Cardiac fibroblast (primary cell): ENCODE measurements at regions not wholly inside any gene's neighbourhood (a gene's known extent, or its start where the extent isn't known, plus 50 kb on each side); places are given as distances from the start of the nearest gene placed in this dataset.

Experiments
- DNase-seq, 2 donors: peaks; one replicate each; pipeline versions ENCODE4 v3.0.0 to v3.0.0-alpha.2; 2010; ENCODE audit warnings: low read depth in 2 of 2
- H3K4me3 ChIP-seq, 2 donors: replicated peaks in 1 of 2; 1 replicate in 1 of 2; 2 replicates in 1 of 2; pipeline ENCODE4 v1.5.1; 2011; ENCODE audit warnings: low read depth in 2 of 2, low read length in 2 of 2, mild to moderate bottlenecking in 2 of 2, moderate library complexity in 1 of 2
- TF ChIP-seq, protein P1 (sequence below): IDR thresholded peaks from one replicate; pipeline ENCODE4 v1.5.1; 2011; ENCODE audit warnings: low read depth, mild to moderate bottlenecking, low read length, inconsistent platforms

DNA sequence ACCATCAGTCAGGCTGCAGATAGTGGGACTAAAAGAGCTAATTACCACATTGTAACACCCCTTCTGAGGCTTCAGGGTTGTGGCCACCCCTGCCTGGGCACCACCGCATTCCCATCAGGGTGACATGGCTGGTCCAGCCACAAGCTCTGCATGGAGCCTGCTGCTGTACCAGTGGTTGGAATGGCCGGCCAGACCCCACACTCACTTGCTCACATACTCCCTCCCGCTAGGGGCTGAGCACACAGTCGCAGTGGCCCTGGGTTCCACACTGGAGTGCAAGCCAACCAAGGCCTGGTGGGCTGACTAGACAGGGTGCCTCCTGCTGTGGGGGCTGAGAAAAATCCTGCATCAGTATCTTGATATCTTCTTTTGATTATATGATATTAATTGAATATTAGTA, 182.8 kb upstream of the STK17B start:
- DNase-seq = no peak
- no peak overlapping the region for H3K4me3 ChIP-seq
- TF ChIP-seq, protein P1, sequence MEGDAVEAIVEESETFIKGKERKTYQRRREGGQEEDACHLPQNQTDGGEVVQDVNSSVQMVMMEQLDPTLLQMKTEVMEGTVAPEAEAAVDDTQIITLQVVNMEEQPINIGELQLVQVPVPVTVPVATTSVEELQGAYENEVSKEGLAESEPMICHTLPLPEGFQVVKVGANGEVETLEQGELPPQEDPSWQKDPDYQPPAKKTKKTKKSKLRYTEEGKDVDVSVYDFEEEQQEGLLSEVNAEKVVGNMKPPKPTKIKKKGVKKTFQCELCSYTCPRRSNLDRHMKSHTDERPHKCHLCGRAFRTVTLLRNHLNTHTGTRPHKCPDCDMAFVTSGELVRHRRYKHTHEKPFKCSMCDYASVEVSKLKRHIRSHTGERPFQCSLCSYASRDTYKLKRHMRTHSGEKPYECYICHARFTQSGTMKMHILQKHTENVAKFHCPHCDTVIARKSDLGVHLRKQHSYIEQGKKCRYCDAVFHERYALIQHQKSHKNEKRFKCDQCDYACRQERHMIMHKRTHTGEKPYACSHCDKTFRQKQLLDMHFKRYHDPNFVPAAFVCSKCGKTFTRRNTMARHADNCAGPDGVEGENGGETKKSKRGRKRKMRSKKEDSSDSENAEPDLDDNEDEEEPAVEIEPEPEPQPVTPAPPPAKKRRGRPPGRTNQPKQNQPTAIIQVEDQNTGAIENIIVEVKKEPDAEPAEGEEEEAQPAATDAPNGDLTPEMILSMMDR = no peak

DNA sequence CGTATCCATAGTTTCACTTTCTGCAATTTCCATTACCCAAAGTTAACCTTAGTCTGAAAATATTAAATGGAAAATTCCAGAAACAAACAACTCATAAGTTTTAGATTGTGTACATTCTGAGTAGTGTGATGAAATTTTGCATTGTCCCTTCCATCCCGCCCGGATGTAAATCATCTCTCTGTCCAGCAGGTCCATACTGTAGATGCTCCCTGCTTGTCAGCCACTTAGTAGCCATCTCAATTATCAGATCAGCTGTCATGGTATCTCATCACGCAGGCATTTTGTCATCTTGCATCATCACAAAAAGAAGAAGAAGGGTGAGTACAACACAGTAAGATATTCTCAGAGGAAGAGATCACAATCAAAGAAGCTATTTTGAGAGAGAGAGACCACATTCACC, 185.0 kb upstream of the STK17B start:
- peak overlapping the region in 1 of 2 donors; percentile 3 for H3K4me3 ChIP-seq
- TF ChIP-seq, protein P1 = no peak
- DNase-seq = peak in 1 of 2 donors; percentile 22

DNA sequence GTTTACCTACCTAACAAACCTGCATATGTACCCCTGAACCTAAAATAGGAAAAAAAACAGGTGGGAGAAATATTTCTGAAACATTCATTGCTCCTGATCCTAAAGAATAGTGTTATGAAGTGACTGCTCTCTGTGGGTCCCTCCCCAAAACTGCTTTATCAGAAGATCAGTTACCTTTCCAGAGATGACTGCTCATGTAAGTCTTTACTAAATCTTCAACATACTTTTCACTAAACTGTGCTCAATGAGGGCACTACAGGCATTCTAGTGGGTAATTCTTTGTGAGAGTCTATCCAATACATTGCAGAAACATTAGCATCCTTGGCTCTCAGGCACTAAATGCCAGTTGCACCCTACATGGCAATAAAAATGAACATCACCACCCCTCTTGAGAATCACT, 189.3 kb upstream of the STK17B start:
- no peak for DNase-seq
- TF ChIP-seq, protein P1 = no peak
- H3K4me3 ChIP-seq = no peak overlapping the region

DNA sequence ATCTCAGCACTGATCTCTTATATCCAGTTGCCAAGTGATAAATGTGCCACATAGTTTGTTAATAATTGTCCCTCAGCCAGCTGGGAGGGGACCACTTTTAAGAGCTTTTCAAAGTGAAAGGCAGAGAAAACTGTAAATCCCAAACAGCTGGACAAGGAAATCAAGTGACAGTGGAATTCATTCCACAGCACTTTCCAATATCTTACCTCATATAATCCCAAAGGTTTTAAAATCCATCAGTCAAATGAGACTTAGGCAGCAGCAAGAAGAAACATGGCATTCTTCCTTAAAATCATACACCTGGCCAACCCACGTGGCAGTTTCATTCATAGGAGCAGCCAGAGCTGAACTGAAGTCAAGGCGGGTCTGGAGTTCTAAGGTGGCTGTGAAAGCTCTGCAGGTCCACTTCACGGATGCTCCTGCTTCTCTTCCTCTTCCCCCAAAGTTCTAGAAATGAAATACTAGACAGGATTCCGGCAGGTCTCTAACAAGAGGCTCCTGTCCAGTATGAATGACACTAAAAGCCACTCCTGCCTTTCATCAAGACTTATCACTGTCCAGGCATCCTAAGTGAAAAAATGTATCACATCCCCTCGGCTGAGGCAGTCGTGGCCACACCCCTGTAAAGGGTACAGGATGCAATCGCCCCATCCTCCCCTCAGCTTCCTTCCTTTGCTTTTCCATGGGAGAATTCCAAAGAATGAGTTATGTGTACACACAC, 190.4 kb upstream of the STK17B start:
- peak; percentile 35 to 55 for DNase-seq
- TF ChIP-seq, protein P1 = no peak
- peak overlapping the region in 1 of 2 donors; percentile 26 for H3K4me3 ChIP-seq

DNA sequence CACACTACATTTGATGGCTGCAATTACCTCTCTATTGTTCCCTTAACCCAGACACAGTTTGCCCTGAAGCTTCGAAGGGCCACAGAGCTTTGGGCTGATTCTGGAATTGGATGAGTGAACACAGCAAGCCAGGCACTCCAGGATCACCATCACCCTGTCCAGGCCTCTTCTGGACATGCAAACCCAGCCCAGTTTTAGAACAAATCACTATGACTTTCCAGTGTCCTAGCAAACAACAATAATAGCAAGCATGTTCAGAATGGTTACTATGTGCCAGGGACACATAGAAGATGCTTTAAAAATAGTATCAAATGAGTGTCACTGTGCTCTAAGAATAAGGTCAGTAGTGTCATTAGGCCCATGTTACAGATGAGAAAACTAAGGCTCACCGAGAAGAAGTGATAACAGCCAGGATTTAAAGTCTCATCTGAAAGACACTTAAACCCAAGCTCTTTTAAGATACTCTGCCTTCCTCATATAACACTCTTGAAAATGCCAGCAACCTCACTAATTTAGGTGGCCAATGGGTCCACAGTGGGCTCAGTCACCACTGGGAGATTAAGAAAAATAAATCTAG, 191.7 kb upstream of the STK17B start:
- H3K4me3 ChIP-seq = no peak overlapping the region
- TF ChIP-seq, protein P1 = no peak
- DNase-seq = no peak

DNA sequence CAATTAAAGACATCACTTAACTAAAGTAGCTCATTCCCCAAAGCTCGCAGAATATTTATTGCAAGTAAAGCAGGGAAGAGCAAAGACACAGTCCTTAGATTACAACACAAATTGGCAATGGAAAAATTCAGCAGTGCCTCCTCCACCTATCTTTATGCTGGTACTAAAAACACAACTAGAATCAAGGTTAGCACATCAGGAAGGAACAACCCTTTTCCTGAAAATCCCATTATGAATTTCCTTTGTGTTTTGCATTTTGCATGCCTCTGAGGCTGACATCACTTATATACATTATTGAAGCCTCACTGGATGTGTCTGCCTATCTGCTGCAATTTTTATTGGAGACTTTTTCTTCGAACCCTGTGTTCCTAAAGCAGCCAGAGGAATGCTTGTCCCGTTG, 193.8 kb upstream of the STK17B start:
- H3K4me3 ChIP-seq = no peak overlapping the region

More for the DNA sequence above, 193.8 kb upstream of the STK17B start:
- TF ChIP-seq, protein P1 = no peak
- no peak for DNase-seq
